Endothelial cell of umbilical vein (primary cell): ENCODE measurements at regions not wholly inside any gene's neighbourhood (a gene's known extent, or its start where the extent isn't known, plus 50 kb on each side); places are given as distances from the start of the nearest gene placed in this dataset.

Experiments
- BruUV-seq: library from RNA; stranded (reverse); fragments of 400-500 nt; replicated peaks from 2 replicates; lab custom pipeline; 2021; lab: Mats Ljungman, UMichigan
- CTCF ChIA-PET: fragments of 300-600, 350-600 bp; sonication (Branson Sonifier 250); formaldehyde crosslinking; loops from one replicate; lab custom pipeline; 2021; ENCODE audit warnings: antibody characterized with exemption, inconsistent platforms; lab: Charles Lee
- POLR2A ChIA-PET: fragments of 300-600, 350-600 bp; sonication (Branson Sonifier 250); formaldehyde crosslinking; loops from one replicate; lab custom pipeline; 2021; ENCODE audit warnings: antibody characterized with exemption, inconsistent platforms; lab: Charles Lee
- DNase-seq: peaks from one replicate; pipeline ENCODE4 v3.0.0-alpha.2; 2011; ENCODE audit warnings: low read depth, low spot score
- FAIRE-seq: peaks from 2 replicates; lab custom pipeline; 2011; peaks lifted over from hg19 to GRCh38; lab: Jason Lieb, UNC
- H2AFZ ChIP-seq: 2 replicates; pipeline ENCODE4 v1.6.0; 2012; ENCODE audit warnings: low read depth, low read length, control low read depth, inconsistent platforms
- H3K27ac ChIP-seq: 2 replicates; pipeline ENCODE4 v1.5.1; 2011; ENCODE audit warnings: low read depth, mild to moderate bottlenecking, control low read depth, low read length, moderate library complexity; ENCODE audit not compliant: insufficient read depth
- H3K27me3 ChIP-seq, 2 experiments: 2 replicates each; pipeline versions ENCODE4 v1.6.0 to v1.6.1; 2011; ENCODE audit warnings: low read length in 2 of 2, mixed read lengths in 1 of 2; ENCODE audit not compliant: control insufficient read depth in 2 of 2, insufficient read depth in 2 of 2
- H3K36me3 ChIP-seq, 2 experiments: 2 replicates in 1 of 2; 3 replicates in 1 of 2; pipeline ENCODE4 v1.5.1; 2011; ENCODE audit warnings: low read length in 2 of 2, mild to moderate bottlenecking in 1 of 2, moderate library complexity in 1 of 2; ENCODE audit not compliant: control insufficient read depth in 2 of 2, insufficient read depth in 2 of 2; ENCODE audit errors: extremely low read depth in 1 of 2
- H3K4me1 ChIP-seq: 3 replicates; pipeline ENCODE4 v1.5.1; 2011; ENCODE audit warnings: mild to moderate bottlenecking, low read length; ENCODE audit not compliant: control insufficient read depth, insufficient read depth; ENCODE audit errors: extremely low read depth
- H3K4me2 ChIP-seq: 2 replicates; pipeline ENCODE4 v1.6.1; 2011; ENCODE audit warnings: low read length, control low read depth, mixed read lengths; ENCODE audit not compliant: insufficient read depth
- H3K4me3 ChIP-seq, 3 experiments: fragments of 200-600 bp in 1 of 3; sonication (generic), shearing (Covaris generic) in 1 of 3; replicated peaks in 1 of 3; 2 replicates each; pipeline ENCODE4 v1.5.1; 2011 to 2016; ENCODE audit warnings: control low read depth in 3 of 3, low read length in 3 of 3, mild to moderate bottlenecking in 2 of 3, inconsistent platforms in 1 of 3, low read depth in 1 of 3, moderate library complexity in 1 of 3; ENCODE audit not compliant: insufficient read depth in 1 of 3
- H3K79me2 ChIP-seq: 2 replicates; pipeline ENCODE4 v1.6.0; 2012; ENCODE audit warnings: low read length, inconsistent platforms; ENCODE audit not compliant: control insufficient read depth, insufficient read depth
- H3K9ac ChIP-seq: replicated peaks from 2 replicates; pipeline ENCODE3; 2011; ENCODE audit warnings: low read length, control low read depth; ENCODE audit not compliant: insufficient read depth; ENCODE audit errors: extremely low read depth
- H3K9me1 ChIP-seq: replicated peaks from 3 replicates; pipeline ENCODE4 v1.6.0; 2011; ENCODE audit warnings: mild to moderate bottlenecking, low read length; ENCODE audit not compliant: control insufficient read depth, insufficient read depth; ENCODE audit errors: extremely low read depth
- H3K9me3 ChIP-seq: replicated peaks from 2 replicates; pipeline ENCODE4 v1.5.1; 2012; ENCODE audit warnings: low read length, inconsistent platforms; ENCODE audit not compliant: control insufficient read depth, insufficient read depth
- H4K20me1 ChIP-seq: replicated peaks from 2 replicates; pipeline ENCODE3; 2011; ENCODE audit warnings: mild to moderate bottlenecking, low read length; ENCODE audit not compliant: control insufficient read depth, insufficient read depth; ENCODE audit errors: extremely low read depth
- EZH2 ChIP-seq: IDR thresholded peaks from 2 replicates; pipeline ENCODE4 v1.6.1; 2012; ENCODE audit warnings: borderline replicate concordance, low read depth, mild to moderate bottlenecking, moderate library complexity, low read length, inconsistent platforms; ENCODE audit not compliant: severe bottlenecking
- FOS ChIP-seq: IDR thresholded peaks from 2 replicates; pipeline ENCODE4 v1.6.1; 2011; ENCODE audit warnings: mild to moderate bottlenecking, low read length, moderate library complexity, borderline replicate concordance; ENCODE audit not compliant: insufficient read depth
- GATA2 ChIP-seq: IDR thresholded peaks from 2 replicates; pipeline ENCODE4 v1.7.0; 2011; ENCODE audit warnings: low read depth, mild to moderate bottlenecking, moderate library complexity, mixed read lengths, low read length; ENCODE audit not compliant: insufficient read length, insufficient read depth
- JUN ChIP-seq: IDR thresholded peaks from 2 replicates; pipeline ENCODE4 v1.6.1; 2011; ENCODE audit warnings: borderline replicate concordance, low read depth; ENCODE audit not compliant: insufficient read length, insufficient read depth
- MYC ChIP-seq: IDR thresholded peaks from one replicate; pipeline ENCODE4 v1.6.1; 2011; ENCODE audit warnings: mild to moderate bottlenecking, low read depth, low read length
- POLR2A ChIP-seq: IDR thresholded peaks from 2 replicates; pipeline ENCODE4 v1.6.1; 2012; ENCODE audit warnings: low read depth, mild to moderate bottlenecking, control low read depth, low read length
- POLR2AphosphoS5 ChIP-seq: IDR thresholded peaks from 2 replicates; pipeline ENCODE4 v1.6.1; 2012; ENCODE audit warnings: low read depth, mild to moderate bottlenecking, control low read depth, low read length, moderate library complexity; ENCODE audit not compliant: insufficient read depth
- dilution Hi-C: fragments of 300-500 bp; cut with MboI; formaldehyde crosslinking; loops from one replicate; pipeline ENCODE4 v1.15.0; 2019; ENCODE audit warnings: low sequenced_read_pairs; ENCODE audit not compliant: extremely low pct_ligation_motif_present
- intact Hi-C: fragments of 100-400 bp; cut with micrococcal nuclease; formaldehyde crosslinking; loops from one replicate; pipeline ENCODE4 v1.10.0; 2022
- TF ChIP-seq, protein P1 (sequence below): IDR thresholded peaks from 2 replicates; pipeline ENCODE4 v1.6.1; 2011; ENCODE audit not compliant: insufficient read depth, insufficient read length
- TF ChIP-seq, protein P2 (sequence below), 2 donors: IDR thresholded peaks; 1 replicate in 1 of 2; 2 replicates in 1 of 2; pipeline ENCODE4 v1.5.1; 2011; ENCODE audit warnings: low read length in 2 of 2, mild to moderate bottlenecking in 2 of 2, moderate library complexity in 2 of 2, control low read depth in 1 of 2, inconsistent platforms in 1 of 2, low read depth in 1 of 2; ENCODE audit not compliant: insufficient read depth in 1 of 2; ENCODE audit errors: extremely low read depth in 1 of 2

DNA sequence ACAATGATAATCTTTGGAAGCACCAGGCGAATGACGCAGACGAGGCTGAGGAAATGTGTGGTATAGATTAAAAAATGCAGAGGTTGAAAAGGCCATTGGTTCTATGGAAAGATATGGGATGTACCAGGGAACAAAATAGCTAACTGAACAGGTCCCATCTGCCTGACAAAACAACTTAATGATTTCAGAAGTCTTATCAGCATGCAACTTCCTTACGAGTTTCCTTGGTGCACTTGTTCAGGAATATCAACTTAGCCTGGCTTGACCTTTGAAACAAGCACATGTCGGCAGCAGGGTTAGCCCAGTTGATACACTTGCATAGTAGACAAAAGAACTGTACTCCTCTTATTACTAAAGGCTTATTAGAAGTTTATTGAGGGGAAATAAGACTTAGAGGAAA lies 90.9 kb upstream of the CDH11 start:
- Histone ChIP-seq H3K9me3 (no peaks in the 10 kb centered on the region), H3K4me1 (no peaks in the 10 kb centered on the region), H2AFZ (no peak overlapping the region), H3K4me3 (no peak overlapping the region), H3K27ac (no peak overlapping the region), H4K20me1 (no peaks in the 10 kb centered on the region), H3K9ac (no peak overlapping the region), H3K27me3 (no peaks in the 10 kb centered on the region), H3K4me2 (no peak overlapping the region), H3K79me2 (no peaks in the 10 kb centered on the region), H3K36me3 (no peaks in the 10 kb centered on the region), H3K9me1 (no peaks in the 10 kb centered on the region)
- FAIRE-seq (no peak), DNase-seq (no peak)
- CTCF ChIA-PET, result no interaction called here
- BruUV-seq, result no TSS peak
- dilution Hi-C loops (no loop called here), intact Hi-C loops (no loop called here)
- POLR2A ChIA-PET, result no interaction called here
- TF ChIP-seq, protein P1, sequence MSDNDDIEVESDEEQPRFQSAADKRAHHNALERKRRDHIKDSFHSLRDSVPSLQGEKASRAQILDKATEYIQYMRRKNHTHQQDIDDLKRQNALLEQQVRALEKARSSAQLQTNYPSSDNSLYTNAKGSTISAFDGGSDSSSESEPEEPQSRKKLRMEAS, result no peak
- TF ChIP-seq, protein P2, sequence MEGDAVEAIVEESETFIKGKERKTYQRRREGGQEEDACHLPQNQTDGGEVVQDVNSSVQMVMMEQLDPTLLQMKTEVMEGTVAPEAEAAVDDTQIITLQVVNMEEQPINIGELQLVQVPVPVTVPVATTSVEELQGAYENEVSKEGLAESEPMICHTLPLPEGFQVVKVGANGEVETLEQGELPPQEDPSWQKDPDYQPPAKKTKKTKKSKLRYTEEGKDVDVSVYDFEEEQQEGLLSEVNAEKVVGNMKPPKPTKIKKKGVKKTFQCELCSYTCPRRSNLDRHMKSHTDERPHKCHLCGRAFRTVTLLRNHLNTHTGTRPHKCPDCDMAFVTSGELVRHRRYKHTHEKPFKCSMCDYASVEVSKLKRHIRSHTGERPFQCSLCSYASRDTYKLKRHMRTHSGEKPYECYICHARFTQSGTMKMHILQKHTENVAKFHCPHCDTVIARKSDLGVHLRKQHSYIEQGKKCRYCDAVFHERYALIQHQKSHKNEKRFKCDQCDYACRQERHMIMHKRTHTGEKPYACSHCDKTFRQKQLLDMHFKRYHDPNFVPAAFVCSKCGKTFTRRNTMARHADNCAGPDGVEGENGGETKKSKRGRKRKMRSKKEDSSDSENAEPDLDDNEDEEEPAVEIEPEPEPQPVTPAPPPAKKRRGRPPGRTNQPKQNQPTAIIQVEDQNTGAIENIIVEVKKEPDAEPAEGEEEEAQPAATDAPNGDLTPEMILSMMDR (IDR thresholded peaks at IDR 0.05; ENCODE audit: extremely low read depth in 1 of 2, insufficient read depth in 1 of 2, low read depth in 1 of 2, low read length in 2 of 2), result no peak

DNA sequence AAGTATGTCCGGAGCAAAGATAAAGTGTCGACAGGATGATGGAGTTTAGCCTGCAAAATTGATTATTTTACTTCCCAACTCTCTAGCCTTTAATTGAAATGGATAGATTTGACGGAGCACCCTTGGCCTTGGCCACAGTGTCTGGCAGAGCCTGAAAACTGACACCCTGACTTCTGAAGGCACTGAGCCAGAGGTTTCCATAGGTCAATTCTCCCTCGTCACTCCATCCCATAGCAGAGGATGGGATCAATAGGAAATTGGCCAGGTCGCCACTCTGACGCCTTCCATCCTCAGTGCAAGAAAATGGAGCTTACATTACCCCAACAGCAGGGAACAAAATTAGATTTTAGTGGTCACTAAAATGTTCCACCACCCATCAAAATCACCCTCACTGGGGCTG lies 90.4 kb upstream of the CDH11 start:
- dilution Hi-C loops (no loop called here), intact Hi-C loops (no loop called here)
- ChIA-PET POLR2A (no interaction called here), CTCF (interaction anchor here (1.3 kb wide), 1 partner anchor 12 kb away, joined by 3 read pairs; no protein-coding TSS in a partner anchor)
- Histone ChIP-seq H3K9me1 (no peaks in the 10 kb centered on the region), H3K9me3 (no peaks in the 10 kb centered on the region), H3K36me3 (no peaks in the 10 kb centered on the region), H3K27me3 (no peaks in the 10 kb centered on the region), H4K20me1 (no peaks in the 10 kb centered on the region), H3K79me2 (no peaks in the 10 kb centered on the region), H3K4me2 (no peak overlapping the region), H2AFZ (no peak overlapping the region), H3K4me3 (no peak overlapping the region), H3K27ac (no peak overlapping the region), H3K4me1 (no peaks in the 10 kb centered on the region), H3K9ac (no peak overlapping the region)
- BruUV-seq, result no TSS peak
- FAIRE-seq, result no peak
- TF ChIP-seq GATA2 (no peak), JUN (no peak), EZH2 (no peak), MYC (no peak), POLR2AphosphoS5 (no peak), POLR2A (no peak), FOS (no peak)
- TF ChIP-seq, protein P2 (IDR thresholded peaks at IDR 0.05; ENCODE audit: extremely low read depth in 1 of 2, insufficient read depth in 1 of 2, low read depth in 1 of 2, low read length in 2 of 2), result no peak
- TF ChIP-seq, protein P1, result no peak
- no peak for DNase-seq
